ENCODE measurements at regions not wholly inside any gene's neighbourhood (a gene's known extent, or its start where the extent isn't known, plus 50 kb on each side); places are given as distances from the start of the nearest gene placed in this dataset.

DNA sequence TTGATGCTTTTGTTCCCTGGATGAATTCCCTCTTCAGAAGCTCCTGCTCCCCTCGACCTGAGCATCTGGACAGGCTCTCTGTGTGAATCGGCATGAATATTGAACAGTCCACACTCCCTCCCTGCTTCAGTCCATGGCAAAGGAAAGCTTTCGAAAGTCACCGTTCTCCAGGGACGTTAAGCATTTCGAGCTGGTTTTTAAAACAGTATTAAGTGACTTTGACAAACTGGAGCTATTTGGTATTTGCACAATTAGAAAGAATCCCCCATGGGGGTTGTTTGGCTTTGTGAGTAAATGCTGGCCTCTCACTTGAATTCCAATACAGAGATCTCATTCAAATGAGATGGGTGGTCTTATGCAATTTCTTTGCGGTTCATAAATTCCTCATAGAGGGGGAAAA is 85.3 kb upstream of the TIAM2 start:
- H3K9me3 Mint-ChIP-seq = no peaks in the 10 kb centered on the region
- H3K4me1 Mint-ChIP-seq = no peaks in the 10 kb centered on the region
- H3K27ac Mint-ChIP-seq = no peak overlapping the region
- no peak overlapping the region for H3K4me3 Mint-ChIP-seq
- peaks cover 2% of the 10 kb centered on the region for H3K36me3 Mint-ChIP-seq
- no peaks in the 10 kb centered on the region for H3K27me3 Mint-ChIP-seq

DNA sequence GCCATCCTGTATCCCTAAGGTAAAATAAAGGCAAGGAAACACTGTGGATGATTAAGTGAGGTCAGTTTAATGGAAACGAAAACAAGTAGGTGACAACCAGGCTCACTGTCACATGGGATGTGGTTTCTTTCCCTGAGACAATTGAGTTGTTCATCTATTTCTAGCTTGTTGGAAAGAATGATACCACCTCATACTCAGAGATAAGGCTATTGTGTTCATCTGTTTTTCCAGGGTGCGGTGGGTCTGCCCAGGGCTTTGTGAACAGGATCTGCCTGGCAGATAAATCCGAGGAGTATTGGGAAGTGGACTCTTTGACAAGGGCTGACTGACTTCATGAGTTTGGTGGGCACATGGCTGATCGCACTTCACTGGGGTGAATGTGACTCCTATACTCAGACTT is 80.8 kb upstream of the TIAM2 start:
- Mint-ChIP-seq H3K36me3 (peaks cover 2% of the 10 kb centered on the region), H3K27ac (no peak overlapping the region)

DNA sequence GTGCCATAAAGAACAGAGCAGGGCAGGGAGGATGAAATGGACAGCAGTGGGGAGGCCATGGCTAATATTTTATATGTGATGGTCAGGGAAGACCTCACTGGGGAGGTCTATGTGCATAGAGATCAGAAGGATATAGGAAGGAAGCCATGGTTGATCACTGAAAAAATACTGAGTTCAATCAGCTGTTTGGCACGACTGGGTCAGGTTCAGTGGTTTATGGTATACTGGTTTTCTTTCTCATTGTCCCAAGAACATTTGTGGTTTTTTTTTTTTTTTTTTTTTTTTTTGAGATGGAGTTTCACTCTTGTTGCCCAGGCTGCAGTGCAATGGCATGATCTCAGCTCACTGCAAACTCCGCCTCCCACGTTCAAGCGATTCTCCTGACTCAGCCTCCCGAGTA is 78.3 kb upstream of the TIAM2 start:
- Mint-ChIP-seq H3K36me3 (peaks cover 2% of the 10 kb centered on the region), H3K4me3 (no peak overlapping the region), H3K9me3 (no peaks in the 10 kb centered on the region), H3K27ac (no peak overlapping the region), H3K27me3 (no peaks in the 10 kb centered on the region), H3K4me1 (peaks cover 8% of the 10 kb centered on the region)

More for the DNA sequence above, 80.8 kb upstream of the TIAM2 start:
- H3K4me3 Mint-ChIP-seq = no peak overlapping the region
- no peaks in the 10 kb centered on the region for H3K9me3 Mint-ChIP-seq
- no peaks in the 10 kb centered on the region for H3K27me3 Mint-ChIP-seq
- H3K4me1 Mint-ChIP-seq = no peaks in the 10 kb centered on the region

DNA sequence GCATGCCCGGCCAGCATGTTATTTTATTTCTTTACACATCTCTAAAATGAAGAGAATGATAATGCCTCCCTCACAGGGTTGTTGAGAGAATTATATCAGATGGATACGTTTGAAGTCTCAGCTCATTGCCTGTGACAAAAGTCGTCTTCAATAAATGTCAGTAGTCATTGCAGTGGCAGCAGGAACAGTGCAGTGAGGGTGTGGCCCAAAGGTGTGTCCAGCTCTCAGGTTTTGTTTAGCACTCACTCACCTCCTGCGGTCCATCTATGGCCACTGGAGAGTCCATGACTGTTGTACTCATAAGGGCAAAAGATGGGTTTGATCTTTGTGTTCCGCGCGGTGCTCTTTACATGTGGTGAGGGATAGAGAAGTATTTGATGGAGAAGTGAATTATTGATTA is 77.2 kb upstream of the TIAM2 start:
- peaks cover 2% of the 10 kb centered on the region for H3K36me3 Mint-ChIP-seq
- H3K27me3 Mint-ChIP-seq = no peaks in the 10 kb centered on the region
- no peak overlapping the region for H3K4me3 Mint-ChIP-seq
- no peaks in the 10 kb centered on the region for H3K9me3 Mint-ChIP-seq
- H3K4me1 Mint-ChIP-seq = peaks cover 12% of the 10 kb centered on the region
- no peak overlapping the region for H3K27ac Mint-ChIP-seq

DNA sequence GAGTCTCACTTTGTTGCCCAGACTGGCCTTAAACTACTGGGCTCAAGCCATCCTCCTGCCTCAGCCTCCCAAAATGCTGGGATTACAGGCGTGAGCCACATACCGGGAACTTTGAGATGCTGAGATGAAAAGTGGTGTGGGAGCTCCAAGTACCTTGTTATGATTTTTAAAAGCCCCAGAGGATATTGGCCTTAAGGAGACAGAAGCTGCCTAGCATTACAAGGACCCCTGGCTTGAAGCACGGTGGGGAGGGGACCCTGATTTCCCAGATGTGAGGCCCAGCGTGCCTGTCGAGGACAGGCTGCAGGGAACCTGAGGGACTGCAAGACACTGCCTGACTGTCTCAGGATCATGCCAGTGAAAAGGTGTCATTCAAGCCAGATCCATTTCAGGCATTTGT is 75.3 kb upstream of the TIAM2 start:
- H3K27me3 Mint-ChIP-seq = no peaks in the 10 kb centered on the region
- H3K27ac Mint-ChIP-seq = no peak overlapping the region
- no peak overlapping the region for H3K4me3 Mint-ChIP-seq
- H3K4me1 Mint-ChIP-seq = peaks cover 21% of the 10 kb centered on the region
- H3K36me3 Mint-ChIP-seq = peaks cover 2% of the 10 kb centered on the region
- no peaks in the 10 kb centered on the region for H3K9me3 Mint-ChIP-seq

DNA sequence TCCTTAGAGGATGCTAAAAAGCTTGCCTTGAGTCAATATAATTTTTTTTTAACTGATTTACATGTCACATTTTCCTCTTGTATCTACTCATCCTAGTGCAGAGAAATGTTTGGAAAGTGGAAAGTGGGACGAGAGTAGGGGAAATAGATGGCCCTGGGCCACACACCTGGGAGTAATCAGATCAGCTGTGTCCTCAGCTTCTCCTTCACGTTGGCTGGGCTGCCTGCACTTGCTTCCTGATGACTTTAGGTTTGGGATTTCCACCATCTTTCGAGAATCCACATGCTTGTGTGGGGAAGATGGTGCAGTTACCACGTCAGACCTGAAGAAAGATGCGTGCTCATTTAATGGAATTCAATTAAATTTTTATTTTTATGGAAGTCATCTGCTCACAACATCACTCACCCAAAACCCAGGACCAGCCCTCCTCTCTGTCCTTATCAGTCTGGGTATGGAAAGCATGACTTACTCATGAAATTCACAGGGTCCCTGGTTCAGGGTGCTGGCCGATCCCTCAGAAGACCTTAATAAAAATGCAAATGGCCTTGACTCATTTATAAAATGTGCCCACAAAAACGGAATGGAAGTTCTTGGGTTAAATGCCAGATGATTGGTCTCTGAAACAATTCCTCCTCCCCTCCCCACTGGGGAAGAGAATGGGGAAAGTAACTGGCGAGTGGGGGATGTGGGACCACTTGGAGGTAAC is 74.5 kb upstream of the TIAM2 start:
- Mint-ChIP-seq H3K4me3 (no peak overlapping the region), H3K36me3 (peaks cover 2% of the 10 kb centered on the region), H3K9me3 (no peaks in the 10 kb centered on the region), H3K27me3 (no peaks in the 10 kb centered on the region), H3K27ac (no peak overlapping the region), H3K4me1 (peaks cover 21% of the 10 kb centered on the region)

DNA sequence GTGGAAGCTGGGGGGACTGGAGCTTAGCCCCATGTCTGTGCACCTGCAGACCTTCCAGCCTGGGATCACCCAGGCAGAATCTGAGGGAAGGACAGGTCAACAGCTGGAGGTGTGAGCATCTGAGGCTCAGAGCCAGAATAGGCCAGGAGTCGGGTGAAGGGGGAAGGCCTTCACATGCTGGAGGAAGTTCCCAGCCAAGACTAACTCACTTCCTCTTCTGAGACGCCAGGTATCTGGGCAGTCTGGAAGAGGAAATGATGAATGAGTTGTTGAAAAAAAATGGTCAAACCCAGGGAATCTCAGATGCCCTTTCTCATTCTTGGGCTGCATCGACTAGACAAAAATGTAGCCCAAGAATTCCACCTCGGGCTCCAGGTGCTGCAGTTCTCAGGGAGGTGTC is 73.6 kb upstream of the TIAM2 start:
- H3K36me3 Mint-ChIP-seq = peaks cover 2% of the 10 kb centered on the region
- H3K27me3 Mint-ChIP-seq = no peaks in the 10 kb centered on the region
- H3K27ac Mint-ChIP-seq = no peak overlapping the region
- no peak overlapping the region for H3K4me3 Mint-ChIP-seq
- H3K4me1 Mint-ChIP-seq = peaks cover 21% of the 10 kb centered on the region
- no peaks in the 10 kb centered on the region for H3K9me3 Mint-ChIP-seq

DNA sequence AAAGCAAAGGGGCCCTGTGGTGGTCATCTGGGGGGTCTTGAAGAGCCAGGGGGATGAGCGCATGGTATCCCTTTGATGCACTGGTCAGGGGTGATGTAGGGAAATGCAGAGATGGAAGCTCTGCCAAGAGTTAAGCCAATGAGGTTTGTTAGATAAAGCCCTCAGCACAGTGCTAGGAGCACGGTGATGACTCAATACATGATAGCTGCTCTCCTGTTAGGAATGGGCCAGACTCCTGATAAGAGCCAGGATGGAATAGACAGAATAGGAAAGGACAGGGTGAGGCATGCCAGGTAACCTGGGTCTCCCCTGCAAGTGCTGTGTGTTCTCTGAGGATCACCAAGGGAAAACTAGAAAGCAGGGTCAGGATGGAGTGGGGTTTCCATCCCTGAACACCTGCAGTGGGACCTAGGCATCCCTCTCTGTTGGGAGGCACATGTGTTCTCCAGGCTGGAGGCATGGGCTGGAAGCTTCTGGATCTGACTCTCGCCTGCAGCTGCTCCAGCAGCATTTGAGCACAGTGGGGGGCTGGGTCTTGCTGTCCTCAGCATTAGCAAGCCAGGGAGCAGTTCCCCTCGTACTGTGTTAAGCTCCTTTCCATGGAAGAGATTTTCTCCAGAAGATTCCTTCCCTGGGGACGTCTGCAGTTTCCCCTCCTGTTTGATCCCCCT is 71.8 kb upstream of the TIAM2 start:
- no peaks in the 10 kb centered on the region for H3K27me3 Mint-ChIP-seq
- H3K9me3 Mint-ChIP-seq = no peaks in the 10 kb centered on the region
- no peak overlapping the region for H3K4me3 Mint-ChIP-seq
- H3K36me3 Mint-ChIP-seq = no peaks in the 10 kb centered on the region
- H3K4me1 Mint-ChIP-seq = peaks cover 23% of the 10 kb centered on the region
- H3K27ac Mint-ChIP-seq = no peak overlapping the region

DNA sequence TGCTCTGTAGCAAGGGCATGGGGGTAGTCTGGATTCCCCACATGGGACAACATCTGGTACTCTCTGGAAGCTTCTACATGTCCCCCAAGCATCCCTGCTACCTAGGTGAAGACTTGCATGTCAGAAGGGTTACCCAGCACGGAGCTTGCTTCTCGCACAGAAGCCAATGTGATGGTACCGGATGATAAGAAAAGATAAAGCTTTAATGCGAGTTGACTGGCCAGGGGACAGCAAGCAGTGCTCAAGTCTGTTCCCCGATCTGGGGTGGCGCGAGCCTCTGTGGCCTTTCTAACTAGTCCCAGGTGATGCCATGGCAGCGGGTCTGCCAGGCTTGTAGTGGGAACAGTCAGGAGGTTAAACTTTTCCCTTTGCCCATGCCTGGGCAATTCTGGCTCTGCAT is 70.0 kb upstream of the TIAM2 start:
- H3K4me3 Mint-ChIP-seq = no peak overlapping the region
- H3K4me1 Mint-ChIP-seq = peaks cover 26% of the 10 kb centered on the region
- no peak overlapping the region for H3K27ac Mint-ChIP-seq
- H3K9me3 Mint-ChIP-seq = no peaks in the 10 kb centered on the region
- H3K36me3 Mint-ChIP-seq = no peaks in the 10 kb centered on the region
- no peaks in the 10 kb centered on the region for H3K27me3 Mint-ChIP-seq

DNA sequence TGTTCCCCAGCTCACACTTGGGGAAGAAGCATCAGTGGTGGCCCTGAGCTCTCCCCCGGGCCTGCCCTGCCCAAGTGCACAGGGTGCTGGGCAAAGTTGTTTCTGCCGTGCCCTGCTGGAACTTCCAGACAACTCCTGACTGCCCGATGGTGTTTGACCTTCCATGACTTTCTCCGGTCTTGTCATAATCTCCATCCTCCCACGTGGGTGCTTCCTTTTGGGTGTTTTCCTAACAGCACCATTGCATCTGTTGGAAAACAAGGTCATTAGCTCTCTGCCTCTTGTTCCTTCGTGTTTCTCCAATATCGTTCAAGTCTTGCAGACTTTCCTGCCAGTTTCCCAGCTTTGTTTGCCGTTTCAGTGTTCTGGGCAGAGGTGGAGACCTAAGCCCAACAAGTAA is 68.7 kb upstream of the TIAM2 start:
- peaks cover 19% of the 10 kb centered on the region for H3K4me1 Mint-ChIP-seq
- no peaks in the 10 kb centered on the region for H3K36me3 Mint-ChIP-seq
- H3K27me3 Mint-ChIP-seq = no peaks in the 10 kb centered on the region
- no peak overlapping the region for H3K27ac Mint-ChIP-seq
- no peak overlapping the region for H3K4me3 Mint-ChIP-seq
- no peaks in the 10 kb centered on the region for H3K9me3 Mint-ChIP-seq

DNA sequence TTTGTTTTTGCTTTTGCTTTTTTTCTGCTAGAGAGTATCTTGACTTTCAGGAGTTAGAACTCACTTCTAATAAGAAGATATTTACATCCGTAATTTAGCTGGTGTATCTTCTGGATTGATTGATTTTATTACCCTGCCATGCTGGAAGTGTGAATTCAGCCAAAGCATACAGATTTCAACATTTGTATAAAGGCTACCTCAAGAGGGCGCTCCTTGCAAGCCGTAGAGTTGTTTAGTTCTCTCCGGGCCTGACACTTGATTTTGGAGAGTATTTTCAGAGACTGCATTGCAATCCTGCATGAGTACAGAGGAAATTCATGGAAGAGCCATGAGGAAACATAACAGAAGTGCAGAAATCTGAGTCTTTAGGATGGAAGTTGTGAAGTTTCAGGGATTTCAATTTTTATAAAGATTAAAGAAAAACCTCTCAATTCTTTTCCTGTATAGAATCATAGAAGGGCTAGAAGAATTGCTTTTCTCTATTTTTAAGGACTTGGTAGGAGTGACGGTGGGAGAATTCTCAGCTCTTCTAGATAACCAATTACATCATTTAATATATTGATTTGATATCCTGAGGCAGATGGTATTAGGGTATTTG is 66.7 kb upstream of the TIAM2 start:
- Mint-ChIP-seq H3K36me3 (no peaks in the 10 kb centered on the region), H3K27ac (peak overlapping the region; percentile 43), H3K27me3 (no peaks in the 10 kb centered on the region)

DNA sequence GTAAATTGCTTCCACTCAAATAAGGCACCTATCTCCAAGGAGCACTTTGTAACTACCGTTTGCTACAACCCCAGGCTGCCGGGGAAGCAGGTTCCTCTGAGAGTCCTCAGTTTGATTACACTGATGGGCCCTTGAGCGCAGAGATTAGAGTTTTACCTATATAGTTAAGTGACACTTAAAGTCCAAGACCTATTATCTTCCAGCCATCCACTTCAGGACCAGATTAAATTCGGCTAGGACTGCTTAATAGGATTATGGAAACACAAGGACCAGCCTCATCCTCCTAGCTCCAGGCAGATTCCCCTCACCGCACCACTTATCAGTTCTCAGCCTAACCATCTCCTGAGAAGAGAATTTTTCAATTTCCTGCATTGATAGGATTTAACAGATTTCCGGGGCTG is 64.7 kb upstream of the TIAM2 start:
- Mint-ChIP-seq H3K27me3 (no peaks in the 10 kb centered on the region), H3K9me3 (no peaks in the 10 kb centered on the region), H3K27ac (peak overlapping the region; percentile 59), H3K4me1 (peaks cover 5% of the 10 kb centered on the region), H3K36me3 (no peaks in the 10 kb centered on the region), H3K4me3 (no peak overlapping the region)

More for the DNA sequence above, 66.7 kb upstream of the TIAM2 start:
- Mint-ChIP-seq H3K4me3 (no peak overlapping the region), H3K4me1 (peaks cover 9% of the 10 kb centered on the region), H3K9me3 (no peaks in the 10 kb centered on the region)

DNA sequence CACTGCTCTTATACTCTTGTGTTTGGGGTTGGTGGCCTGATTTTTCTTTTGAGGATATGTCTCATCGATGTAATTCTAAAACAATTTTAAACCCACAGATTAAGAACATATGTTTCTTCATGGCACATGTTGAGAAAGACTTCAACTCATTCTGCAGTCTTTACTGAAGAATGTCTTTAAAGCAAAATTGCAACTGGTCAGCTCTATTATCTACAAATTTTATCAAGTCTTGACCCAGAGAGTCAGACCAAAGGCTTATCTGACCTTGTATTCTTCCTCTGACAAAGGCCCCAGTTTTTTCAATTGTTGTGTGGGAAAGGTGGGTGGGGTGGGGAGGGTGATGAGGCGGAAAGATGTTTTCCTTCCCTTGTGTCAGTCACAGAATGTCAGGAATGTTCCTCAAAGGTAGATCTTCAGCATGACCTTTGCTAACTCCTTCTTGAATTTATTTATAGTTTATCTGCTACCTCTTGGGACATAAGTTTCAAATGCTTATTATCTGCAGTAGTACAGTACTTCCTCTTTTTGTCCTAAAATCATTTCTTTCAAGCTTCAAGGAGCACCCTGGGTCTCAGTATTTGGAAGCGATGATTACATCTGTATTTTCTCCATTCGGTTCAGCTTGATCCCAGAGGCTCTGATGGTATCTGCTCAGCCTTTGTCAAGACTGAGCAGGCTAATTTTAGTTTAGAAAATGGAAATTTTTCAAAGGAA is 63.2 kb upstream of the TIAM2 start:
- Mint-ChIP-seq H3K4me3 (no peak overlapping the region), H3K36me3 (no peaks in the 10 kb centered on the region), H3K4me1 (peaks cover 5% of the 10 kb centered on the region), H3K27me3 (no peaks in the 10 kb centered on the region), H3K27ac (peak overlapping the region; percentile 47), H3K9me3 (no peaks in the 10 kb centered on the region)

DNA sequence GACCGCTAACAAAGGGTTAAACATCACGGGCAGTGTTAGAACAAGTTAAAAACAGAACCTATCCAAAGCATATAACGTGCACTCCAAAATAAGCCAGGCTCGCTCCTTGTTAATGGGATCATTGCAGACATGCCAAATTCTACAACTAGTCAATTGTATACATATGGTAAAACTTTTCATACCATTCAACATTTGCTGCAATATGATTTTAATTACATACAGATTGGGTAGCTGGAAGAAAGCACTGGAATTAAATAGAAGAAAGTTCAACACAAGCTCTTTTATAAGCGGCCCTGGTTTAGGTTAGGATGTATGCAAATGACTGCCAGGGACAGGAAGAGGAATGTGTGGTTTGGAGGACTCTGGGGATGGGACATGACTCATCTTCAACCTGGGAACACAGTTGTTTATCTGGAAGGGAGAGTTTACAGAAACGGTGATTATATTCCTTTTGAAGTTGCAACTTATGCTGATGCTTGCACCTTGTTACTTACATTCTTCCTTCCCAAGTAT is 62.5 kb upstream of the TIAM2 start:
- no peaks in the 10 kb centered on the region for H3K9me3 Mint-ChIP-seq
- no peaks in the 10 kb centered on the region for H3K36me3 Mint-ChIP-seq
- peaks cover 5% of the 10 kb centered on the region for H3K4me1 Mint-ChIP-seq
- no peaks in the 10 kb centered on the region for H3K27me3 Mint-ChIP-seq
- no peak overlapping the region for H3K4me3 Mint-ChIP-seq
- no peak overlapping the region for H3K27ac Mint-ChIP-seq

DNA sequence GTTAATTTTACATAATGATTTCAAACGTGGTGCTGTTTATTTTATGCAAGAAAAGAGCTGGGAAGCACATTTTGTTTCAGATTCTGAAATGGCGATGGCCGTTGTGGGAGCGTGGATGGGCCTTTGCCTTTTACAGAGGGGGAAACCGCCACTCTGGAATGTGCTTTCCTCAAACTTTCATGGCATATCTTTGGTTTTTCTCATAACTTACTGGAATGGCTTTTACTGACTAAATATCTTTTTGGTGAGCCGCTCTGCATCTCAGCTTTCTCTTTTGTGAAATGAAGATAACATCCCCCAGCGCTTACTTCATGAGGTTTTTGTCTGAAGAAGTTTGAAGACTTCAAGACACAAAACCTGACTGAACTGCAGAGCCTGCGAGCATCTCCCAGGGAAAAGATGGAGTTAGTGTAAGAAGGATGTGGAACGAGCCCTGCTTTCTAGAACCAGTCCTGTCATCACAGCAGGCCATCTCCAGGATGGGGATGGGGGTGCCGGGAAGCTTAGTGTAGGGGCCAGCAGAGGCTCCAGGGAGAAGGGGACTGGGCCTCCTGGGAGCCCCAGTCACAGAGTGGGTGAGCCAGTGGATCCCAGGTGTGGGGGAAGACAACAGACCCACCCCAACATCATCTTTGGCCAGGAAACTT is 61.8 kb upstream of the TIAM2 start:
- Mint-ChIP-seq H3K27ac (no peak overlapping the region), H3K36me3 (no peaks in the 10 kb centered on the region), H3K4me1 (peaks cover 4% of the 10 kb centered on the region), H3K4me3 (no peak overlapping the region), H3K9me3 (no peaks in the 10 kb centered on the region), H3K27me3 (no peaks in the 10 kb centered on the region)

Data from activated naive CD4-positive, alpha-beta T cell treated with anti-CD3 and anti-CD28 coated beads, Interleukin-2, amount 50 U/mL, for 24 hours (primary cell).